WTC11 (cell line): ENCODE measurements at regions not wholly inside any gene's neighbourhood (a gene's known extent, or its start where the extent isn't known, plus 50 kb on each side); places are given as distances from the start of the nearest gene placed in this dataset.

Experiments
- JUN ChIP-seq: sonication (generic); formaldehyde crosslinking; IDR thresholded peaks from 2 replicates; pipeline ENCODE4 v1.8.0; 2023; ENCODE audit warnings: mild to moderate bottlenecking, missing genetic modification reagents
- TF ChIP-seq, protein P1 (sequence below): fragments of 200-600 bp; IDR thresholded peaks from 2 replicates; pipeline ENCODE4 v1.8.0; 2022; ENCODE audit warnings: antibody characterized with exemption

DNA sequence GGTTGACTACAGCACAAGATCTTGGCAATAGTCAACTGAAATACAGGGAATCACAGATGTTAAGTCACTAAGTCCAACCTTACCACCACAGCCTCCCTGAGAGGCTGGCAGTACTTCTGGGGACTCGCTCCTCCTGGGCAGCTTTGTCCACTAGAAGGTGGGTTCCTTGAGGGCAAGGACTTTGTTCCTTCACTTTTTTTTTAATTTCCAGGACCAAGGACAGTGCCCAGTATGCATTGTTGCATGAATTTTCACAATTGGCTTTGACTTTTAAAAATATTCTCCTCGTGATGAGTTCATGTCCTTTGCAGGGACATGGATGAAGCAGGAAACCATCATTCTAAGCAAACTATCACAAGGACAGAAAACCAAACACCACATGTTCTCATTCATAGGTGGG is 96.7 kb upstream of the IGSF21 start:
- TF ChIP-seq, protein P1, sequence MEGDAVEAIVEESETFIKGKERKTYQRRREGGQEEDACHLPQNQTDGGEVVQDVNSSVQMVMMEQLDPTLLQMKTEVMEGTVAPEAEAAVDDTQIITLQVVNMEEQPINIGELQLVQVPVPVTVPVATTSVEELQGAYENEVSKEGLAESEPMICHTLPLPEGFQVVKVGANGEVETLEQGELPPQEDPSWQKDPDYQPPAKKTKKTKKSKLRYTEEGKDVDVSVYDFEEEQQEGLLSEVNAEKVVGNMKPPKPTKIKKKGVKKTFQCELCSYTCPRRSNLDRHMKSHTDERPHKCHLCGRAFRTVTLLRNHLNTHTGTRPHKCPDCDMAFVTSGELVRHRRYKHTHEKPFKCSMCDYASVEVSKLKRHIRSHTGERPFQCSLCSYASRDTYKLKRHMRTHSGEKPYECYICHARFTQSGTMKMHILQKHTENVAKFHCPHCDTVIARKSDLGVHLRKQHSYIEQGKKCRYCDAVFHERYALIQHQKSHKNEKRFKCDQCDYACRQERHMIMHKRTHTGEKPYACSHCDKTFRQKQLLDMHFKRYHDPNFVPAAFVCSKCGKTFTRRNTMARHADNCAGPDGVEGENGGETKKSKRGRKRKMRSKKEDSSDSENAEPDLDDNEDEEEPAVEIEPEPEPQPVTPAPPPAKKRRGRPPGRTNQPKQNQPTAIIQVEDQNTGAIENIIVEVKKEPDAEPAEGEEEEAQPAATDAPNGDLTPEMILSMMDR, result no peak
- no peak for TF ChIP-seq JUN
